NCI-H82 (cell line): ENCODE measurements at regions not wholly inside any gene's neighbourhood (a gene's known extent, or its start where the extent isn't known, plus 50 kb on each side); places are given as distances from the start of the nearest gene placed in this dataset.
"Not testable (repeated sequence)": the region's sequence is repeated elsewhere in the genome, so short reads cannot be mapped to it uniquely, and the experiment has no call there.

Experiments
- DNase-seq: peaks from one replicate; lab custom pipeline; 2025; lab: John Stamatoyannopoulos, UW

DNA sequence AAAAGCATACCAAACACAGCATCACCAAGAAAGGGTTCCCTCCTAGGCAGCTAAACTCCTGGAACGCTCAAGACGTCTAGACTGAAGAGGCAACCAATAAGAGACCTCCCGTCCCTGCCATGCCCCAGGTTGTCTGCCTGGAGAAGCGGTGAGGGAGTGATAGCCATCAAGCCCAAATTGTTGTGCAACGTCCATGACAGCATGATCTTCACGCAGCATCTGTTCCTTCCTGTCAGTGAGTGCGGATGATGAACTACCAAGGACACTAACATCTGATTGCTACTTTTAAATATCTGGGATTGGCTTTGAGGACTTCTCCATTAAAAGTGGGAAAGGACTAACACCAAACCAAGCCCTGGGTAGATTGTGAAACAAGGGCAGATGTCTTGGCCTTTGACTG is 149.7 kb downstream of the TXNL1 start:
- no peak for DNase-seq

DNA sequence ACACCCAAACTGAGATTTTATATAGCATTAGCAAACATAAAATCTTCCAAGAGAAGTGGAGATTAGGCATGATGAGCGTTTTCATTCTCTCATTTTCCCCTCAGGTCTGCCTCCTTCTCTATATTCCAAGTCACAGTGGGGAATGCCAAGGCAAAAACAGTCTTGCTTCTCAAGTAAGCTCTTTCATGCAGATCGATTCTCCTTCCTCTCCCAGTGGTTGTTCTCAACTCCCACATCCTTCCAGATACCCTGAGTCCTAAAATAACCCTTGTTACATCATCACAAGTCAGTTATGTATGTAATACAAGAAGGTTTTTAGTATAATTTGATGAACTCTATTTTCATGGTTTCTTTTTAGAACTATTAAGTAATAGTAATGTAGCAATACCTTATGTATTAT is 150.6 kb downstream of the TXNL1 start:
- no peak for DNase-seq

DNA sequence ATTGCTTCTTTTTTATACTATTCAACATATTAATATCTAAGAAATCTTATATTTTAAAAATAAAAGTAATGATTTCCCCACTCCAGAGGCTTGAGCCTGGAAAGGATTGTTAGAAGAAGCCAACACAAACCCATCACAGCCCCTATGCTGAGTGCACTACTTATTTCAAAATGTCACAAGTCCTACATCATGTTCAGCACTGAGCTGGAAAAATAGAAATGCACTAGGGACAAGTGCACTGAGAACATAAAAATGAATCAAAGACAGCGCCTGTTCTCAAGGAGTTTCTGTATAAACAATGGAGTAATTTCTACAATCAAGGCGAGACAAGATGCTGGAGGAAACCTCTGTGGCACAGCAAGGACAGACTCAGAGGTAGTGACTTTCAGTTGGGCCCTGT is 155.0 kb downstream of the TXNL1 start:
- no peak for DNase-seq

DNA sequence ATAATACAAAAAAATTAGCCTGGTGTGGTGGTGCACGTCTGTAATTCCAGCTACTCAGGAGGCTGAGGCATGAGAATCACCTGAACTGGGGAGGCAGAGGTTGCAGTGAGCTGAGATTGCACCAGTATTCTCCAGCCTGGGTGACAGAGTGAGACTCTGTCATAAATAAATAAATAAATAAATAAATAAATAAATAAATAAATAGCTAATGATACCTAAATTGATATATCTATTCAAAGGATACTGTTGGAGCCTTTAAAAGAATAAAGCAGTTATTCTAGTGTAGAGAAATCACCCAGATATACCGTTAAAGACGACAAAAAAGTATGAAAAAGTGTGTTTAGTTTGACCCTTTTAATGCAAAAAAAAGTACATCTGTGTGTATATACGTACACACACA is 155.6 kb downstream of the TXNL1 start:
- DNase-seq: not testable (repeated sequence)

DNA sequence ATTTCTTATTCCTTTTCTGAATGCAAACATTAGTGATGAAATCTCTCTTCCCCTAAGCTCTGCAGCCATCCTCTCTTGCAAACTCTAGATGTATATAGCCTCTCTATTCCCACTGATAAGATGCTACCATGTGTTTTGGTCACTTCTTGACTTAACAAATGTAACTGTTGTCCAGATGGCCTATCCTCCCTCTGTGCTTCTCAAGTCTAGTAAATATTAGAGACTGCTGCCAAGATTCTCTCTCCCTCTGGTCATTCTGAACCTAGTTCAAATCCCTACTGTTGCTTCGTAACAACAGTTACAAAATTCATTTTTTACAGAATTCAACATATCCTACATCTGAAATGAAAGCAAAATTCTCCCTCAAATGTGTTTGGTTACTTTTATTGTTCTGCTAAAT is 156.6 kb downstream of the TXNL1 start:
- DNase-seq: no peak

DNA sequence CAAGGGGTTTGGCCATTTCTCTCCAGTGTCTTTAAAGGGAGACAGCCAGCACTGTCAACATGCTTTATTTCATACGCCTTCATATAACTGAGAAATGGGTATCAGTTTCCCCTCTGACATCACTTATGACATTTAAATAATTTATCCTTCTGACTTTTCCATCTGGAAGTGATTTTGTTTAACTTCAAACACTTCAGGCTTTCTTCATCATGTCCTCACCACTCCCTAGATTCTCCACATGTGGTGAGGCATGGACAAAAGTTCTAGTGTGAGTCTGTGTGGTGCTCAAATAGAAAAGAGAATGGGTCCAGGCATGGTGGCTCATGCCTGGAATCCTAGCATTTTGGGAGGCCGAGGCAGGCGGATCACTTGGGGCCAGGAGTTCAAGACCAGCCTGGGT is 158.6 kb downstream of the TXNL1 start:
- no peak for DNase-seq

DNA sequence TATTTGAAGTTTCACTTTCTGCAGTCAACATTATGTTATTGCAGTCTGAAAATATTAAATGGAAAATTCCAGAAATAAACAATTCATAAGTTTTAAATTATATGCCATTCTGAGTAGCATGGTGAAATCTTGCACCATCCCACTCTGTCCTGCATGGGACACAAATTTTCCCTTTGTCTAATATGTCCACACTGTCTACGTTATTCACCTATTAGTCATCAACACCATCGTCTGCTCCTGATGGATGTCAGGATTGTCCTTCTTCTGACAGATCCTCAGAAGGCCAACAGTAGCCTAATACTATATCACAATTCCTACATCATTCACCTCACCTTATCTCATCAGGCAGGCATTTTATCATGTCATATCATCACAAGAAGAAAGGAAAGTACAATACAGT is 163.1 kb downstream of the TXNL1 start:
- DNase-seq: no peak

DNA sequence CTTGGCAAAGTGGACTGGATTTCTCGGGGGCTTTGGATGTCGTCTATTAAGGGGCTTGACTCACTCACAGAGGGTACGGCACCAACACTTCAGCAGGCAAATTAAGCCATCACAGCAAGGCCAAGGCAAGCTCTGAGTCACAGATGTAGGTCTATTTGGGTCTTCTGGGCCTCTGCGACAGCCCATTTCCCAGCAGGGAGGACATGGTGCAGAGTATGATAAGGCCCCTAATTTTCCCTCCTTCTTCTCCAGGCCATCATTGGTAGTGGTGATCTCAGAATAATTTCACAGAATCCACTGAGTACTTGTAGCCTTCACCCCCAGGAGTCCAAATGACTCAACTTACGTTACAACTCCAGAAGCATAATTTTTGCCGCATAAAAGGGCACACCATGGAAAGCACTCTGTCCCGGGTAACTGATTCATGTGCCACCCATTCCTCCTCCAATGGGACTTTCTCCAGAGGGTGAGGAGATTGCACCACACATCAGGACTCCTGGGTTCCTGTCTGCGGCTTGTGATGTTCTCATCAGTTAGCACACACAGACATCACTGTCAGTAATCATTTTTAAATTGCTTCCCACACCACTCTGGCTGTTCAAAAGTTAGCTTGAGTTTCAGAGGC is 164.9 kb downstream of the TXNL1 start:
- DNase-seq: no peak

DNA sequence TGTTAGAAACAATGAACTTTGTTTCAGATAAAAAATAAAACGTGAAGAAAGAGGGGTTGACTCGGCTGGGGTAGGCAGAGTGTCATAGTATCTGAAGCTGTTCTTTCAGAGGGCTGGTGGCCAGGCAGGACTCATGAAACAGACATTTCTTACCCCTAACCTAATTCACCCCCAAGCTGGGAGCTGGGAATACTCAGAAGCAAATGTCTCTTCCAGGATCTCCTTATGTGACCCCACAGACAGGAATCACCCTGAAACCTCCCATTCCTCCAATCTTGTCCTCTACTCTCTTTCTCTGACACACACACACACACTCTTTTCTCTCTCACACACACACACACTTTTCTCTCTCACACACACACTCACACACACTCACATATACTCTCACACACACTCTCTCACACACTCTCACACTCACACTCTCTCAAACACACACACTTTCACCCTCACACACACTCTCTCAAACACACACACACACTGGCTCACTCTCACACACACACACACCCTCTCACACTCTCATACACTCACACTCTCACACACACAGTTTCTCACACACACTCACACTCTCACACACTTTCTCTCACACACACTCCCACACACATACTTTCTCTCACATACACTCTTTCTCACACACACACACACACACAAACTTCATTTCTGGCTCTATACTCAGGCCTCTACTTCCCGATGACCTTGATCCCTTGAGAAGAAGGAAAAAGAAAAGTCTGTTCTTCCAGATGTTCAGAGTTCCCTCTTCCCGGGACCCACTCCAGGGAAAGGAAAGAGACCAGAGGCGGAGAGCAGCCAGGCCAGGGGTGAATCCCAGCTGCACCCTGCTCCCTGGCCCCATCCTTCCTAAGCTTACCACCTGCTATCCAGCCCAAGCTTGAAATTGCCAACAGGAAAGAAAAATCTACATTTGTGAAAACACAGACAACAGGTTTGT is 167.7 kb downstream of the TXNL1 start:
- no peak for DNase-seq

DNA sequence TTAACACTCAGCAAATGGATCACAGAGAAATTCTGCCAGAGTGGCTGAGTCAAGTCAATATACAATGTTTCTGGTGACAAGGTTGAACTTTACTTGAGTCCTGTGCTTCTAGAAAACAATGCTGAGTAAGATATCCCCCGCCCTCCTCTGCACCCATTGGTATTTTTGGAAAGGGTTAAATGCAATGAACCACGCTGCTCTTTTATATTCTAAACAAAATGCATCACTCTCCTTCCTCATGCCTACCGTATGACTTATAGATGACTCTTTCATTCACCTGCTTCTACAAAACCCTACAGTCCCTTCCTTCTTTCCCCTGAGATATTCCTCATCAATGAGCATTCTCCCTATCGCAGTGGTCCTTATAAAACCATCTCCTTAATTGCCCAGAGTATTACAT is 168.8 kb downstream of the TXNL1 start:
- DNase-seq: no peak

DNA sequence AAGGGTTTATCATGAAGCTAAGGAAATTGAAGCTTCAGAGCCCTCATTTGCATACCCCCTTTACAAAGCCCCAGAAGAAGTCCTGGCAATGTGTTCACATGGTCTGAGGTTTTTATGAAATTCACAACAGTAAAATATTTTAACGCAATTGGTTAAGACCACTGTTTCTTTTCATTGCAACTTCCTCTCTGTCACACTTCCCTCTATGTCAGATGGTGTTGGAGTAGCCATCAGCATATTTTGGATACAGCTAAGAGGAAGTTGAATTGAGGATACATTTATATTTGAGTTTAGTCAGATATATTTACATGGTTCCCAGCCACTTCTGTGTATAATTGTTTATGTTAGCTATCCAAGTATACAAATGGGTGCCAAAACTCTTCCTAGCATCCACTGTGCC is 170.0 kb downstream of the TXNL1 start:
- no peak for DNase-seq

DNA sequence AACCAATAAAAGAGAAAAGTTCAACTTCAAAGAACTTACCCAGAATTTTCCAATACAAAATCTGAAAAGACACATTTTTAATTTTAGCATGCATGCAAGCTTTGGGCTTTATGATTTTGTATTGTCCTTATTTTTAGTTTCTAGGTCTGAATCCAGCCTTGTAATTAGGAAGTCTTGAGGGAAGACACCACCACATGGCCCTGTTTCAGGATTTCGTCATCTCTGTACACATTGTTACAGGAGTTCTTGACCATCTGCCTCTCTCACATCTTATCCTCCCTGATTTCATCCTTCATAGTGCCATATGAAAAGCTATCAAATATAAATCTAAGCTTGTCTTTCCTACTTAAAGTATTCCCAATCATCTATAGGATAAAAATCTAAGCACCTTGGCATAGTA is 176.1 kb downstream of the TXNL1 start:
- DNase-seq: no peak

DNA sequence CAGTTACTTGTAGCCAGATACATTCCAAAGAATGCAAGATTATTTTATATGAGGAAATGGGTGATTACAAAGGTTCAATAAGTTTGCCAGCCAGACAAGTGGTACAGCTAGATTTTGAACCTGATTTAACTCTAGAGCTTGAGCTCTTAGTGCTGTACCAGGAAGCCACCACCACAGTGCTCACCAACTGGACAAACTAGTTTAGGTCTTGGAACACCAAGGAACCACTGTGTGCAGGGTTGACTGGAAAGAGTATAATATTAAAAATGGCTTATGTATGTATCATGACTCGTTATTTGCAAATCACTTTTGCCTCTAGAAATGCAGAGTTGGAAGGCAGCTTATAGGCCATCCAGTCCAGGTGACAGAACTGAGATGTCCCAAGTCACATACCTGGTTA is 177.2 kb downstream of the TXNL1 start:
- no peak for DNase-seq

DNA sequence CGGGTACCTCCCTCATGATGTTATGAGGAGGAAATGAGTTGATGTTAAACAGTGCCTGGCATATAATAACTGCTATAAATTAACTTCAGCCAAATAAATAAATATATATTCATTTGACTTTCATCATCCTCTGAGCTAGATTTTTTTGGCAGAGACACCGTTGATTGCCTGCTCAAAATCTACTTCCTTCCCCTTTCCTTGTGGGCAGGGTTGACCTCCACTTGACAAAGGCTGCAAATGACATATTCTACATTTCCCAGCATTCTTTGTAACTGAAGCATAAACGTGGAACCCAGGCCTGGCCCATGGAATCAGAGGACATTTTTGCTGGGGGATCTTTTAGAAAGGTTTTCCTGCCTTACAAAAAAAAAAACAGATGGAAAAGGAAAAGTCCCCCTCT is 177.8 kb downstream of the TXNL1 start:
- no peak for DNase-seq

DNA sequence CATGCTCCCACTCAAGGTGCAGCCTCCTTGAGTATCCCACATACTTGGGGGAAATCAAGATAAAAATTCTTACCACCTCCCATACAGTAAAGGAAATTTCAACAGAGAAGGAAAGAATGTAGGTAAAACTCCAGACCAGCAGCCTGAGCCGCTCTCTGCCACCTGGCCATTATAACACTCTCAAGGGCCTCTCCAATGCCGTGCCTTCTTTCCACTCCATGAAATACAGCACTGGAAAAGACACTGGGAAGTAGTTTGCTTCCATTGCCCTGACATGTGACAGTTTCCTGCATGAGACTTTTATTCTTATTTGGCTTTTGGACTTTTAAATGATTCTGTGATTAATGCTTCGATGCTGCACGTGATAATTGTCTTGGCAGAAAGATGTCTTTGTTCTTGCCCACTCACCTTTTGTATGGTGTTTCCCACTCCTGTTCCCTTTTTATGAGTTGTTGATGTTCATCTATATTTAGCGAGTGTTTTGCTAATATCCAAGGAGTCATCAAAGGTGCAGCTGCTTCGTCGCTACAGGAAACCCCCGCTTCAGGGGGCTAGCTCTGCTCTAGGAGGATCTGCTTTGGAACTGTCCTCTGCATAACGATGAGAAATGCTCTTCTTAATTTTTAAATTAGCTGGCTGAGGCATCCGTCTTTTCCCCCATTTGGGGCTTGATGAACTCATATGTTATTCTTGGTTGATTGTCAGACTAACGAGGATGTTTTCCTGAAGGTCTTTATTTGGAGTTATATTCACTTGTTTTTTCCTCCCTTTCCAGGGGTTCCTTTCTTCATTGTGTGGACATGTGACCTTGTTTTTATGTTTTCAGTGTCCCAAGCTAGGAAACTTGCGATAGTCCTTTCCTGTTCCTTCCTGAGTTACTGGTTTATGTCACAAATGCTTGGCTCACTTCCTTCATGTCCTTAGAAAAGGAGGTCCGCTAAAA is 179.4 kb downstream of the TXNL1 start:
- DNase-seq: no peak

DNA sequence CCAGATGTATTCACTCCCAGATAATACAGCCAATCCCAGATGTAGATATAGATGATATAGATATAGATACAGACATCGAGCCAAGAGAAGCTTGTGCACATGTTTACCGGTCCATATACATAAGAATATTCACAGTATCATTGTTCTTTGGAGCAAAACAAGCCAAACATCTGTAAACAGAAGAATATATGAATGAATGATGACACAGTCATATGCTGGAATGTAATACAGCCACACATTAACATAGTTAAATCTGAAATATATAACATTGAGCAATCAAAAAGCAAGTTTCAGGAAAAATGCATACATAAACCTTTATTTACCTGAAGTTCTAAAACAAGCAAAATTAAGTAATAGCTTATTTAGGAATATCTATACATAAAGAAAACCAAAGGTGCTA is 182.5 kb downstream of the TXNL1 start:
- no peak for DNase-seq

DNA sequence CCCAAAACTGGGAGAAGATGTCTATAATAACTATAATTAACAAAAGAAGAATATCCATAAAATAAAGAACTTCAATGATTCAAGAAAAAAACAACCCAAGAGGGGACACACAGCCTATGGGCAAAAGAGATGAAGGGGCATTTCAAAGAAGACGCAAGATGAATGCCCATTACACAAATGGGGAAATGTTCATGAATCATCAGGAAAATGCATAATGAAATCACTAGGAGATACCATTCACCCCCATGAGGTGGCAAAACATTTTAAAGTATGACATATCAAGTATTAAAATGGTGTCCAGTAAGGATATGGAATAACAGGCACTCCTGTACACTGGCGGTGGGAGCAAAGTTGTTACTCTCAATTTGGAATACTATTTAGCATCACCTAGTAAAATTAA is 183.3 kb downstream of the TXNL1 start:
- no peak for DNase-seq

DNA sequence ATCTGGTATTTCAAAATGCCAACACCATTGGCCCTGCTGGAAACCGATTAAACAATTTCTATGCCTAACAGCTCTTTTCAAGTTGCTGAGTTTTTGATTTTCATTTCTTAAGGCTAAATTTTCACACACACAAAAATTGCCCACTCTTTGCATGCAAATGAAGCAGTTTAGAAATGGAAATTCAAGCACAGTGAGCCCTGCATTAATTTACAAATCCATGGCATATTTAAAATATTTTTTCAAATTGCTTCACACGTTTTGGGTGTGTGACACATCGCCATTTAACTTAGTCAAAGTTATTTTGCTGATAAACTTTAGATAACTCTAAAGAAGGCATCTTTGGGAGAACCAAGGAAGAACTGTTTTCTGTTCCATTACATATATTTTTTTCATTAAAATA is 184.8 kb downstream of the TXNL1 start:
- DNase-seq: no peak

DNA sequence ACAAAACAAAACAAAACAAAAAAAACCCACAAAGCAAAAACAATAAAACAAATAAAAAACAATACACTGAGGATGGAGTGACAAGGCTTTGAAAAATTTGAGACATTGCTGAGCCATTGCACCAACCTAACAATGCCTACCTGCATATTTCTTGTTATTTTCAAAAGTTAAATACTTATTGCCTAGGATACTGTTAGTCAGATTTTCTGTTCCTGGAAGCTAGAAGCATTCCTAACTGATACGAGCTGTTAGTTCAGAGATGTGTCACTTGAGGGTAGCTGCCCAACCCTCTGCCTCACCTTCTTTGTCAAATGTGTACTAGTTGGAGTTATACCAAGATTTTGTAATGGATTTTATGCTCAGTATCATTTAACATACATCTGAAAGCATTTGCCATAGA is 187.2 kb downstream of the TXNL1 start:
- no peak for DNase-seq

DNA sequence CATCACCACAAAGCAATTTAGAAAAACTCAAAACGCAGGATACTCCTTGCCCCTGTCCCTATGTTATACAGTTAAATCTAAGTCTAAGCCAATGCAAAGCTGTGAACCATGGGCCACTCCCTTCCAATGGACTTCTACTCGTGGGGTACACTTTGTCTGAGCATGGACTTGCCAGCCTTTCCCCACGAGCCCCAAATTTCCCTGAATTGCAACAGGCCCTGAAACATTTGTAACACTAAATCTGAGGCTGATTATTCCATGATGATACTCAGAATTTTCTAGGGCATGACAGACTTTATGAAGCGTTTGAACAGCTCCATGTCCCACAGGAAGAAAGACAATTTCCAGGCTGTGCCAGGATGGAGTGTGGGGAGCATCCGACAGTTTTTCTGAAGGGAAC is 189.6 kb downstream of the TXNL1 start:
- DNase-seq: no peak

DNA sequence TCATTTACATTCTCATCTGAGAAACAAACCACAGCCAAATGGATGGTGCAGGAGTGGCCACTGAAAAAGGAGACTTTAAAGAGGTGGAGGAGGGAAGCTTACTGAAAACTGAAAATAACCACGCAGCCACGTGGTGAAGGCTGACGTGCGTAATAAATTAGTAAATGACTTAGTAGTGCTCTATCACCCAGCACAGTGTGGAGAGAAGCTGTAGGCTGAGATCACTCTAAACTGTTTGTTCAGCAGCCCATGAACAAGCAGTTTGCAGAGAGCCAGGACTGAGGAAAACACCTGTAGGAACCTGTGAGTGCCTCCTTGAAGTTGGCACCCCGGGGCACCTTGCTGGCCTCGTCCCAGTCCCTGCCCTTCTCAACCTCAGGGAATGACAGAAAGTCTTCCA is 193.0 kb downstream of the TXNL1 start:
- no peak for DNase-seq

DNA sequence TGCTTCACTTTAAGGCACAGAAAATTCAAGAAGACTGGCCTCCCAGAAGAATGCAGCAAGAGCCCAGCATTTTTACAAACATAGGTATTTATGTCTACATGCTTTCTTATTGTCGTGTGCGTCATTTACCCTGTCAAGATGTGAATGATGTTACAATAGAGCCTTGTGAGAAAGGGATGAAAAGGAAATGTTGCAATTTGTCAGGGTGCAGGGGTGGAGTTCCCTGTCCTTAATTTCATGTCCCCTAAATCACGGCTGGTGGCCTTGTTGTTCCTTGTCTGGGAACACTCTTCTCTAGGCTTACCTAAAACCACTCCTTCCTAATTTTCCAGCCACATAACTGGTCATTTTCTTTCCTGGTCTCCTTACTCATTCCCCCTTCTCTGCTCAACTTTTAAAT is 194.2 kb downstream of the TXNL1 start:
- no peak for DNase-seq
